ENCODE measurements at regions not wholly inside any gene's neighbourhood (a gene's known extent, or its start where the extent isn't known, plus 50 kb on each side); places are given as distances from the start of the nearest gene placed in this dataset.
"Not testable (repeated sequence)": the region's sequence is repeated elsewhere in the genome, so short reads cannot be mapped to it uniquely, and the experiment has no call there.

DNA sequence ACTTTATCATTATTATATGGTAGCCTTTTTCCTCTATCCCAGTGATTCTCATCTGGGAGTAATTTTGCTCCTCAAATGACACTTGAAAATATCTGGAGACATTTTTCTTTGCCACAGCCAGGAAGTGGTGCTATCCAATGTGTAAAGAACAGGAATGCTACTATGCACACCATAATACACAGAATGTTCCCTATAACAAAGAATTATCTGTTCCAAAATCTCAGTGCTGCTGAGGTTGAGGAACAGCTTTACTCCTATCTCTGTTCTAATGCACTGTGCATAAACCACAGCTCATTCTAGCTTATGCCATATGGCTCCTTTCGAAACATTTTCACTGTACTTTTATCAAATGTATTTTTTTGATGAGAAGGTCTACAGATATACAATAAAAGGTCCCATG is 1231.2 kb upstream of the CELF4 start:
- POLR2A ChIA-PET, result no interaction called here
- H3K27me3 ChIP-seq (ENCODE audit: insufficient read depth, low read length, poor library complexity, severe bottlenecking), result no peaks in the 10 kb centered on the region

DNA sequence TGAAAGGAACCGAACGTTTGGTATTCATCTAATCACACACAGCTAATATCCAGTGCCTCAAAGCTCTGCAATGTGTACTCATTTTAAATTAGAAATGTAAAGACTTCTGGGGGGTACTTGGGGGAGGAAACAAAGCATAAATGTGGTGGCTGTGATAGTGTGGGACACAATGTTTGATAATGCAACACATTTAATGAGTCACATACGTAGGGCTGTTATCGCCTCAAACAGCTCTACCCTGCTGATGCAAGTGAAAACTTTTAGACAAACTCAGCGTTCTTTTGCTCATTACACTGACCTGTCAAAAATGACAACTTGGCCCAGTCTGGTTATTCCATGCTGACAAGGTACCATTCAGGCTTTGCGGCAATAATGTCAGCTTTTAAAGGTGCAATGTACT is 1227.1 kb upstream of the CELF4 start:
- H3K4me1 Mint-ChIP-seq, result no peaks in the 10 kb centered on the region
- ChIA-PET POLR2A (no interaction called here), CTCF (no interaction called here)
- Histone ChIP-seq H3K36me3 (ENCODE audit: insufficient read depth, low read length) (no peaks in the 10 kb centered on the region), H3K9me3 (ENCODE audit: low read length) (no peaks in the 10 kb centered on the region), H3K27ac (ENCODE audit: low read depth, low read length) (no peak overlapping the region), H3K4me1 (ENCODE audit: insufficient read depth, low read length) (no peaks in the 10 kb centered on the region), H3K4me3 (ENCODE audit: low read length) (no peak overlapping the region), H3K27me3 (ENCODE audit: insufficient read depth, low read length, poor library complexity, severe bottlenecking) (no peaks in the 10 kb centered on the region)
- no peak for DNase-seq
- peaks cover 0 to 1% of the 10 kb centered on the region in 2 donors for H3K27me3 Mint-ChIP-seq
- H3K4me3 Mint-ChIP-seq, result no peak overlapping the region
- no peaks in the 10 kb centered on the region for H3K36me3 Mint-ChIP-seq
- H3K27ac Mint-ChIP-seq, result no peak overlapping the region
- peaks cover 0 to 9% (median 2%) of the 10 kb centered on the region in 5 donors for H3K9me3 Mint-ChIP-seq

More for the DNA sequence above, 1231.2 kb upstream of the CELF4 start:
- no peaks in the 10 kb centered on the region for H3K9me3 ChIP-seq (ENCODE audit: low read length)
- Mint-ChIP-seq H3K27ac (no peak overlapping the region), H3K9me3 (peaks cover 0 to 11% (median 0%) of the 10 kb centered on the region in 5 donors), H3K36me3 (no peaks in the 10 kb centered on the region), H3K4me3 (no peak overlapping the region), H3K27me3 (peaks cover 0 to 1% of the 10 kb centered on the region in 2 donors), H3K4me1 (no peaks in the 10 kb centered on the region)
- CTCF ChIA-PET, result no interaction called here
- no peak for DNase-seq
- H3K4me3 ChIP-seq (ENCODE audit: low read length), result no peak overlapping the region
- no peaks in the 10 kb centered on the region for H3K36me3 ChIP-seq (ENCODE audit: insufficient read depth, low read length)
- H3K4me1 ChIP-seq (ENCODE audit: insufficient read depth, low read length), result no peaks in the 10 kb centered on the region
- H3K27ac ChIP-seq (ENCODE audit: low read depth, low read length), result no peak overlapping the region

DNA sequence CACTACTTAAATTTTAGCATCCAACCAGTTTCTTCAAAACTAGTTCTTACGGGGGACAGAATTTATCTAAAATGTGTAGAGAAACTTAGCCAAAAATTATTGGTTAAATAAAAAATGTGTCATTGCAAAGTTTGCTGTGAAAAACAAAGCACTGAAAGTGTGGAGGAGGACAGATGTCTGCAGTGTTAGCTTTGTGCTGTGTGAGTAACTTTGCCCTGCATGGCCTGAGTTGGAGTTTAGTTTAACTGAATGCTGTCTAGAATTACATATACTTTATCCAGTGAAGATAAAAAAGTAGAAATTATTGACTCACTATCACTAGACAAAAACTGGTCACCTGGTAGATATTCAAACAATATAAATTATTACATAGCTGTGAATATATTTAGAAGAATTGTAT is 1225.2 kb upstream of the CELF4 start:
- Histone ChIP-seq H3K4me1 (ENCODE audit: insufficient read depth, low read length) (no peaks in the 10 kb centered on the region), H3K36me3 (ENCODE audit: insufficient read depth, low read length) (no peaks in the 10 kb centered on the region), H3K27me3 (ENCODE audit: insufficient read depth, low read length, poor library complexity, severe bottlenecking) (no peaks in the 10 kb centered on the region), H3K4me3 (ENCODE audit: low read length) (no peak overlapping the region), H3K27ac (ENCODE audit: low read depth, low read length) (no peak overlapping the region), H3K9me3 (ENCODE audit: low read length) (no peaks in the 10 kb centered on the region)
- peaks cover 0 to 11% (median 3%) of the 10 kb centered on the region in 5 donors for H3K9me3 Mint-ChIP-seq
- H3K36me3 Mint-ChIP-seq, result no peaks in the 10 kb centered on the region
- POLR2A ChIA-PET, result no interaction called here
- no peak overlapping the region for H3K4me3 Mint-ChIP-seq
- no peaks in the 10 kb centered on the region for H3K4me1 Mint-ChIP-seq
- no peak for DNase-seq
- no peak overlapping the region for H3K27ac Mint-ChIP-seq
- CTCF ChIA-PET, result no interaction called here
- H3K27me3 Mint-ChIP-seq, result no peaks in the 10 kb centered on the region

DNA sequence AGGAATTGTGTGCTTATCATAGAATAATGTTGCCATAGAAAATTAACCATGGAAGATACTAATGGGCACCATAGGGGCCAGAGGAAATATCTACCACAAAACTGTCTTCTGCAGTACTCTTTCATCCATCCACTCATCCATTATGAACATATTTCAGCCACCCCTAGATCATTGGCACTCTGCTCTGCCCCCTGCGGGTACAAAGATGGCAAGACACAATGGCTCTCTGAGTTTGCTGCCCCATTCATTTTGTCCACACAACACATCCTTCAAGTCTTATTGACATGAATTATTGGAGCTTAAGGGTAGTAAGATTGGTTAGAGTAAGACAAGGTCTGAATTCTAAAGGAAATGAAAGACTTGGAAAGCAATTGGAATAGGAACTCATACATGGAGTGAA is 1224.7 kb upstream of the CELF4 start:
- Mint-ChIP-seq H3K27ac (no peak overlapping the region), H3K9me3 (peaks cover 0 to 11% (median 3%) of the 10 kb centered on the region in 5 donors), H3K27me3 (no peaks in the 10 kb centered on the region), H3K4me3 (no peak overlapping the region), H3K4me1 (no peaks in the 10 kb centered on the region), H3K36me3 (no peaks in the 10 kb centered on the region)
- Histone ChIP-seq H3K27ac (ENCODE audit: low read depth, low read length) (no peak overlapping the region), H3K4me3 (ENCODE audit: low read length) (no peak overlapping the region), H3K4me1 (ENCODE audit: insufficient read depth, low read length) (no peaks in the 10 kb centered on the region), H3K9me3 (ENCODE audit: low read length) (no peaks in the 10 kb centered on the region), H3K27me3 (ENCODE audit: insufficient read depth, low read length, poor library complexity, severe bottlenecking) (no peaks in the 10 kb centered on the region), H3K36me3 (ENCODE audit: insufficient read depth, low read length) (no peaks in the 10 kb centered on the region)
- POLR2A ChIA-PET, result no interaction called here
- CTCF ChIA-PET, result no interaction called here
- no peak for DNase-seq

DNA sequence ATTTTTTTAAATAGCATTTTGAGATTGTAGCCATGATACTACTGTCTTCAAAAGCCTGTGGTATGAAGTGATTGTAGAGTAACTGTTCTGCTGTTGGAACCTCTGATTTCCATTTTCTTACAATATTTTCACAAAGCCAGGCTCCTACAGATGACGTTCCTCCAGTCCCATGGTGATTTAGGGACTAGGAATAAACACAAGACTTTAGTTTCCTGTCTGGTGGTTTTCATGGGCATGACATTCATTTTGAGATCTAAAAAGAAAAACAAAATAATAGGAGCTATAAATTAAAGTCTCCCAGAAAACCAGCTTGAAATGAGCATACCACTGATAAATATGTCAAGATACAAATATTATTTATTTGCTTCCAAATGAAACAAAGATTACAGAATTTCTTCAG is 1223.5 kb upstream of the CELF4 start:
- ChIA-PET CTCF (no interaction called here), POLR2A (no interaction called here)
- Mint-ChIP-seq H3K36me3 (no peaks in the 10 kb centered on the region), H3K27me3 (no peaks in the 10 kb centered on the region), H3K4me3 (no peak overlapping the region), H3K4me1 (no peaks in the 10 kb centered on the region), H3K27ac (no peak overlapping the region), H3K9me3 (peaks cover 0 to 11% (median 3%) of the 10 kb centered on the region in 5 donors)
- H3K4me1 ChIP-seq (ENCODE audit: insufficient read depth, low read length), result no peaks in the 10 kb centered on the region
- no peak for DNase-seq
- H3K36me3 ChIP-seq (ENCODE audit: insufficient read depth, low read length), result no peaks in the 10 kb centered on the region
- H3K4me3 ChIP-seq (ENCODE audit: low read length), result no peak overlapping the region
- H3K27me3 ChIP-seq (ENCODE audit: insufficient read depth, low read length, poor library complexity, severe bottlenecking), result no peaks in the 10 kb centered on the region
- no peaks in the 10 kb centered on the region for H3K9me3 ChIP-seq (ENCODE audit: low read length)
- no peak overlapping the region for H3K27ac ChIP-seq (ENCODE audit: low read depth, low read length)

DNA sequence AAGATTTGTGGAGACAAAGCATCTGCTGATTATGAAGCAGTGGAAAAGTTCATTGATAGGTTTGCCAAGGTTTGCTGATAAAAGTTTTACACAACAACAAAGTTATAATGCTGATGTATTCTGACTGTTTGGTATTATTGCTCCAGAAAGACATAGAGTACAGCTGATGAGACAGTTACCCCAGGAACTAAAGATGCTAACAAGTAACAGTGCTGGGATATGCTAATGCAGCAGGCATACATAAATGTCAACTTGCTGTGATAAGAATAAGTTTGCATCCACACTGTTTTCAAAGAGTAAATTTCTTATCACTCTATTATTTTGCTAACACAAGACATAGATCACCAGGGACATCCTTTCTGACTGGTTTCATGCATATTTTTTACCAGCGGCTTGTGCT is 1221.3 kb upstream of the CELF4 start:
- Mint-ChIP-seq H3K27ac (no peak overlapping the region), H3K4me1 (no peaks in the 10 kb centered on the region), H3K4me3 (no peak overlapping the region), H3K9me3 (peaks cover 2 to 13% (median 3%) of the 10 kb centered on the region in 5 donors), H3K36me3 (no peaks in the 10 kb centered on the region), H3K27me3 (no peaks in the 10 kb centered on the region)
- Histone ChIP-seq H3K4me1 (ENCODE audit: insufficient read depth, low read length) (no peaks in the 10 kb centered on the region), H3K9me3 (ENCODE audit: low read length) (no peaks in the 10 kb centered on the region), H3K4me3 (ENCODE audit: low read length) (no peak overlapping the region), H3K36me3 (ENCODE audit: insufficient read depth, low read length) (no peaks in the 10 kb centered on the region), H3K27me3 (ENCODE audit: insufficient read depth, low read length, poor library complexity, severe bottlenecking) (no peaks in the 10 kb centered on the region), H3K27ac (ENCODE audit: low read depth, low read length) (no peak overlapping the region)
- no peak for DNase-seq
- POLR2A ChIA-PET, result no interaction called here
- CTCF ChIA-PET, result no interaction called here

DNA sequence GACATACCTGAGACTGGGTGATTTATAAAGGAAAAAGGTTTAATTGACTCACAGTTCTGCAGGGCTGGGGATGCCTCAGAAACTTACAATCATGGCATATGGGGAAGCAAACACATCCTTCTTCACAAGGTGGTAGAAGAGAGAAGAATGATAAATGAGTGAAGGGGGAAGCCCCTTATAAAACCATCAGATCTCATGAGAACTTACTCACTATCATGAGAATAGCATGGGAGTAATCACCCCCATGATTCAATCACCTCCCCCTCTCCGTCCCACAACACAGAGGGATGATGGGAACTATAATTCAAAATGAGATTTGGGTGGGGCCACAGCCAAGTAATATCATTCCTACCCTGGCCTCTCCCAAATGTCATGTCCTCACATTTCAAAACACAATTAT is 1206.0 kb upstream of the CELF4 start:
- H3K4me3 ChIP-seq (ENCODE audit: low read length); H3K27me3 Mint-ChIP-seq; H3K27ac Mint-ChIP-seq; H3K9me3 ChIP-seq (ENCODE audit: low read length); H3K4me1 Mint-ChIP-seq; H3K36me3 ChIP-seq (ENCODE audit: insufficient read depth, low read length); POLR2A ChIA-PET; DNase-seq; H3K36me3 Mint-ChIP-seq; H3K27ac ChIP-seq (ENCODE audit: low read depth, low read length); H3K27me3 ChIP-seq (ENCODE audit: insufficient read depth, low read length, poor library complexity, severe bottlenecking); CTCF ChIA-PET; H3K4me3 Mint-ChIP-seq; H3K4me1 ChIP-seq (ENCODE audit: insufficient read depth, low read length): not testable (repeated sequence)
- H3K9me3 Mint-ChIP-seq, result peaks cover 0 to 11% (median 7%) of the 10 kb centered on the region in 5 donors

DNA sequence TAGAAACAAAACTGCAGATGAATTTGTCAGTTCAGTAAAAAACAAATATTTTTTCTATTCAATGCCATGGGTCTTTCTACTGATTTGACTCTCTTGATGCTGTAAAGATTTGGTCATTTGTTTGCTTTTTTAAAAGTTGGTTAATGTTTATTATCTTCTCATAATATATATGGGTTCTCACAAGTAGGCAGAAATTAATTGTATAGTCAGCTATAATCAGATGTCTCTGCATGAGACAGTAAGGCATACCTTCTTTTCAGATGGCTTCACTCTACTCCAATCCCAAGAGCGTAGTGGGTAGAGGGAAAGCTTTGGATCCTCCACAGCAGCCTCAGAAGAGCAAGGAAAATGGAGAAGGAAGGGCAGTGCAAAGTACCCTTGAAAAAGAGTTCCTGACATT is 1202.9 kb upstream of the CELF4 start:
- no peaks in the 10 kb centered on the region for H3K36me3 Mint-ChIP-seq
- CTCF ChIA-PET, result no interaction called here

DNA sequence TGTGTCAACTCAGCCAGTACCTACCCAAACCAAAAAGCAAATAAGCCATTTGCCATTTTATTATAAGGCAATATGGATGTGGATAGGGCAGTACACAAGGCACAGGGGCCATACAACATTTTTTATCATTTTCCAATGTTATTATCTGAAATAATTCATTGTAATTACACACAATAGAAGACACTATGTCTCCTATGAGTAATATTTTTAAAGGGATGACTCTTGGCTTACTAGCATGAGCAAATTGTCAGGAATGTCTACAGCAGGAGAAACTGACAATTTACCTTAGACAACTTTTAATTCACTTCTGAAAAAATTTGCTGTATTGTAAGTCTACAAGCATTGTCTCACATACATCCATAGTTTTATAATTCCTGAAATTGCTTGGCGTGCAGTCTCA is 1193.9 kb upstream of the CELF4 start:
- Mint-ChIP-seq H3K27ac (no peak overlapping the region), H3K4me1 (no peaks in the 10 kb centered on the region), H3K27me3 (no peaks in the 10 kb centered on the region), H3K4me3 (no peak overlapping the region), H3K36me3 (no peaks in the 10 kb centered on the region), H3K9me3 (peaks cover 0 to 11% (median 7%) of the 10 kb centered on the region in 5 donors)
- Histone ChIP-seq H3K36me3 (ENCODE audit: insufficient read depth, low read length) (no peaks in the 10 kb centered on the region), H3K4me3 (ENCODE audit: low read length) (no peak overlapping the region), H3K27me3 (ENCODE audit: insufficient read depth, low read length, poor library complexity, severe bottlenecking) (no peaks in the 10 kb centered on the region), H3K27ac (ENCODE audit: low read depth, low read length) (no peak overlapping the region), H3K4me1 (ENCODE audit: insufficient read depth, low read length) (no peaks in the 10 kb centered on the region), H3K9me3 (ENCODE audit: low read length) (no peaks in the 10 kb centered on the region)
- CTCF ChIA-PET, result no interaction called here
- no peak for DNase-seq
- POLR2A ChIA-PET, result no interaction called here

More for the DNA sequence above, 1202.9 kb upstream of the CELF4 start:
- H3K27me3 ChIP-seq (ENCODE audit: insufficient read depth, low read length, poor library complexity, severe bottlenecking), result no peaks in the 10 kb centered on the region
- DNase-seq, result no peak
- no peaks in the 10 kb centered on the region for H3K36me3 ChIP-seq (ENCODE audit: insufficient read depth, low read length)
- no peak overlapping the region for H3K27ac ChIP-seq (ENCODE audit: low read depth, low read length)
- no peak overlapping the region for H3K27ac Mint-ChIP-seq
- peaks cover 0 to 8% (median 5%) of the 10 kb centered on the region in 5 donors for H3K9me3 Mint-ChIP-seq
- no peak overlapping the region for H3K4me3 Mint-ChIP-seq
- no peak overlapping the region for H3K4me3 ChIP-seq (ENCODE audit: low read length)
- POLR2A ChIA-PET, result no interaction called here
- H3K4me1 ChIP-seq (ENCODE audit: insufficient read depth, low read length), result no peaks in the 10 kb centered on the region
- H3K27me3 Mint-ChIP-seq, result no peaks in the 10 kb centered on the region
- H3K4me1 Mint-ChIP-seq, result no peaks in the 10 kb centered on the region
- H3K9me3 ChIP-seq (ENCODE audit: low read length), result no peaks in the 10 kb centered on the region

All from CD8-positive, alpha-beta memory T cell (primary cell).